ENCODE measurements at regions not wholly inside any gene's neighbourhood (a gene's known extent, or its start where the extent isn't known, plus 50 kb on each side); places are given as distances from the start of the nearest gene placed in this dataset.

DNA sequence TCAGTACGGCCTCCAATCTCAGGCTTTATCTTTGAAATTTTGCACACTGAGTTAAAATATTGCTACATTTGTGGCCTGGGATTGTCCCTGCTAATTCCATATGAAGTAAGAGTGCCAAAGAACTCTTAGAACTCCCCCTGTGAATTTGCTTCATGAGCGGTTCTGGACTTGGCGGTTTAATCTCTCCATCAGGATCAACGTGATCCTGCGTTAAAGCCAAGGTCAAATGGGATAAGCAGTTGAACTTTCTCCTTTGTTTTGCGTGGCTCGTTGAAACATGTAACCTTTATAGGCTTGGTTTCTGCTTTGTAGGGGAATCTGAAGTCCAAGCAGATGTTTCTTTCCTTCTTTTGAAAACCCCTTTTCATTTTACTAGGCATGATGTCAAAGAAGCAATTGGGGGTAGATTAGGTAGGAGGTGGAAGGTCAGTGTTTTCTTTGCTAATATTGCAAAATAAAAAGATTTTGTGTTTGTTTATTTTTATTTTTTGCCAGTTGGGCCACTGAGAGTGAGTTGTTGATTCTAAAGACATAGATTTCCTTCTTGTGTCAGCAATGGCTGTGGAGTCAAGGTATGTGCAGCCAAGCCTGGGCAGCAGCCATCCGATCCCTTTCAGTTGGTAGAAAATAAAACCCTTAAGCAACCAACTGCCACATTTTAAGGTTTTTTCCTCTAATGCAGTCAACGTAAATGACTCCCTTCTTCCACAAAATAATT is 390.8 kb downstream of the NNT start:
- no peak overlapping the region for H3K9ac ChIP-seq (ENCODE audit: low read depth, low read length, poor library complexity, severe bottlenecking)
- no peaks in the 10 kb centered on the region for H3F3A ChIP-seq (ENCODE audit: low read depth)
- no peaks in the 10 kb centered on the region for H3K79me2 ChIP-seq (ENCODE audit: insufficient read depth, low read length)
- no peak overlapping the region for H3K4me3 ChIP-seq (ENCODE audit: low read length, poor library complexity, severe bottlenecking)
- H3K4me1 ChIP-seq (ENCODE audit: insufficient read depth, low read length, poor library complexity, severe bottlenecking), result no peaks in the 10 kb centered on the region
- no peaks in the 10 kb centered on the region for H4K20me1 ChIP-seq (ENCODE audit: insufficient read depth, low read length, poor library complexity, severe bottlenecking)
- H3K27me3 ChIP-seq (ENCODE audit: insufficient read depth, low read length, poor library complexity, severe bottlenecking), result no peaks in the 10 kb centered on the region
- TF ChIP-seq EZH2phosphoT487 (IDR thresholded peaks at IDR 0.05; ENCODE audit: borderline replicate concordance), result no peak
- TF ChIP-seq, protein P1, sequence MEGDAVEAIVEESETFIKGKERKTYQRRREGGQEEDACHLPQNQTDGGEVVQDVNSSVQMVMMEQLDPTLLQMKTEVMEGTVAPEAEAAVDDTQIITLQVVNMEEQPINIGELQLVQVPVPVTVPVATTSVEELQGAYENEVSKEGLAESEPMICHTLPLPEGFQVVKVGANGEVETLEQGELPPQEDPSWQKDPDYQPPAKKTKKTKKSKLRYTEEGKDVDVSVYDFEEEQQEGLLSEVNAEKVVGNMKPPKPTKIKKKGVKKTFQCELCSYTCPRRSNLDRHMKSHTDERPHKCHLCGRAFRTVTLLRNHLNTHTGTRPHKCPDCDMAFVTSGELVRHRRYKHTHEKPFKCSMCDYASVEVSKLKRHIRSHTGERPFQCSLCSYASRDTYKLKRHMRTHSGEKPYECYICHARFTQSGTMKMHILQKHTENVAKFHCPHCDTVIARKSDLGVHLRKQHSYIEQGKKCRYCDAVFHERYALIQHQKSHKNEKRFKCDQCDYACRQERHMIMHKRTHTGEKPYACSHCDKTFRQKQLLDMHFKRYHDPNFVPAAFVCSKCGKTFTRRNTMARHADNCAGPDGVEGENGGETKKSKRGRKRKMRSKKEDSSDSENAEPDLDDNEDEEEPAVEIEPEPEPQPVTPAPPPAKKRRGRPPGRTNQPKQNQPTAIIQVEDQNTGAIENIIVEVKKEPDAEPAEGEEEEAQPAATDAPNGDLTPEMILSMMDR (conservative IDR thresholded peaks at IDR 0.05; ENCODE audit: low read length), result no peak
- H3K9me2 ChIP-seq (replicated peaks; ENCODE audit: low read depth, low read length), result no peaks in the 10 kb centered on the region
- H3K4me2 ChIP-seq (ENCODE audit: low read depth, low read length, poor library complexity, severe bottlenecking), result no peak overlapping the region
- H3K9me3 ChIP-seq (ENCODE audit: insufficient read depth, low read depth, low read length), result no peaks in the 10 kb centered on the region
- no peak overlapping the region for H2AFZ ChIP-seq (ENCODE audit: low read length)
- no peaks in the 10 kb centered on the region for H3K36me3 ChIP-seq (ENCODE audit: insufficient read depth, low read length)

DNA sequence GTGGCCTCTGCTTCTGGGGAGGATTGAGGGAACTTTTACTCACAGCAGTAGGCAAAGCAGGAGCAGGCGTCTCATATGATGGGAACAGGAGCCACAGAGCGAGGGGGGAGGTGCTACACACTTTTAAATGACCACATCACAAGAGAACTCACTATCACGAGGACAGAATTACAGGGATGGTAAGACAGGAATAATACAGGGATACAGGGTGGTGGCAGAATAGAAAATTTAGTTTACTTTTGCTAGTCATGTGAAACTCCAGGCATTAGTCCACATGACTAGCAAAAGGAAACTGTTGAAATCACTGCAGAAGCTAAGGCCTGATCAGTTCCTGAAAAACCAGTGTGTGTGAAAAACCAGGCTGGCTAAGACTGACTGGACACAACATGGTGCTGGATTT is 382.4 kb downstream of the NNT start:
- Histone ChIP-seq H3K4me1 (ENCODE audit: insufficient read depth, low read length, poor library complexity, severe bottlenecking) (no peaks in the 10 kb centered on the region), H4K20me1 (ENCODE audit: insufficient read depth, low read length, poor library complexity, severe bottlenecking) (no peaks in the 10 kb centered on the region), H3K27me3 (ENCODE audit: insufficient read depth, low read length, poor library complexity, severe bottlenecking) (no peaks in the 10 kb centered on the region)

DNA sequence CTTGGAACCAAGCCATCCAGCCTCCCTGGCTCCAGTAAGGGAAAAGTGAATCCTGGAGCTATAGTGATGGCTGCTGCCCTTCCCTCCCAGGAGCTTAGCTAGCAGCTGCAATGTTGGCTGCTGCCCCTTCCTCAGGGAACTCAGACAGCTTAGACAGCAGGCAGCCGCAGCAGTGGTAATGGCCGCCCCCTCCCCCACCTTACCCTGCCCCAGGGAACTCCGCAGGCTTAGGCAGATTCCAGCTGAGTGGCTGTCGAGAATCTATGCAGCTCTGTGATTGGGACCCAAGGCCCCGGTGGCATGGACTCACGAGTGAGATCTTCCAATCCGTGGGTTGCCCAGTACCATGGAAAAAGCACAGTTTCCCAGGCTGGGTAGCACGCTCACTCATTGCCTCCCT is 378.6 kb downstream of the NNT start:
- H3K9me2 ChIP-seq (replicated peaks; ENCODE audit: low read depth, low read length), result no peaks in the 10 kb centered on the region
- H3K27me3 ChIP-seq (ENCODE audit: insufficient read depth, low read length, poor library complexity, severe bottlenecking), result no peaks in the 10 kb centered on the region
- no peaks in the 10 kb centered on the region for H4K20me1 ChIP-seq (ENCODE audit: insufficient read depth, low read length, poor library complexity, severe bottlenecking)
- H3K4me3 ChIP-seq (ENCODE audit: low read length, poor library complexity, severe bottlenecking), result no peak overlapping the region
- H3F3A ChIP-seq (ENCODE audit: low read depth), result no peaks in the 10 kb centered on the region
- H3K79me2 ChIP-seq (ENCODE audit: insufficient read depth, low read length), result no peaks in the 10 kb centered on the region
- H3K9ac ChIP-seq (ENCODE audit: low read depth, low read length, poor library complexity, severe bottlenecking), result no peak overlapping the region
- no peaks in the 10 kb centered on the region for H3K36me3 ChIP-seq (ENCODE audit: insufficient read depth, low read length)
- no peak overlapping the region for H2AFZ ChIP-seq (ENCODE audit: low read length)
- H3K4me2 ChIP-seq (ENCODE audit: low read depth, low read length, poor library complexity, severe bottlenecking), result no peak overlapping the region
- peaks cover 3% of the 10 kb centered on the region; the same call in 1 of the 2 replicates for H3K9me3 ChIP-seq (ENCODE audit: insufficient read depth, low read depth, low read length)
- H3K4me1 ChIP-seq (ENCODE audit: insufficient read depth, low read length, poor library complexity, severe bottlenecking), result no peaks in the 10 kb centered on the region
- TF ChIP-seq, protein P1 (conservative IDR thresholded peaks at IDR 0.05; ENCODE audit: low read length), result no peak
- TF ChIP-seq EZH2phosphoT487 (IDR thresholded peaks at IDR 0.05; ENCODE audit: borderline replicate concordance), result no peak

More for the DNA sequence above, 382.4 kb downstream of the NNT start:
- Histone ChIP-seq H3K9me2 (replicated peaks; ENCODE audit: low read depth, low read length) (no peaks in the 10 kb centered on the region), H3K36me3 (ENCODE audit: insufficient read depth, low read length) (no peaks in the 10 kb centered on the region), H2AFZ (ENCODE audit: low read length) (no peak overlapping the region), H3K4me3 (ENCODE audit: low read length, poor library complexity, severe bottlenecking) (no peak overlapping the region), H3K9me3 (ENCODE audit: insufficient read depth, low read depth, low read length) (peaks cover 3% of the 10 kb centered on the region; the same call in 1 of the 2 replicates), H3K4me2 (ENCODE audit: low read depth, low read length, poor library complexity, severe bottlenecking) (no peak overlapping the region), H3F3A (ENCODE audit: low read depth) (no peaks in the 10 kb centered on the region), H3K9ac (ENCODE audit: low read depth, low read length, poor library complexity, severe bottlenecking) (no peak overlapping the region), H3K79me2 (ENCODE audit: insufficient read depth, low read length) (no peaks in the 10 kb centered on the region)
- no peak for TF ChIP-seq EZH2phosphoT487 (IDR thresholded peaks at IDR 0.05; ENCODE audit: borderline replicate concordance)
- TF ChIP-seq, protein P1 (conservative IDR thresholded peaks at IDR 0.05; ENCODE audit: low read length), result no peak

All from Loucy (cell line).